Breast epithelium (tissue), 3 donors: ENCODE measurements at regions not wholly inside any gene's neighbourhood (a gene's known extent, or its start where the extent isn't known, plus 50 kb on each side); places are given as distances from the start of the nearest gene placed in this dataset.
"Not testable (repeated sequence)": the region's sequence is repeated elsewhere in the genome, so short reads cannot be mapped to it uniquely, and the experiment has no call there.

Experiments
- CTCF ChIP-seq, 3 donors: fragments of 450-650 bp; IDR thresholded peaks; one replicate each; pipeline ENCODE4 v1.5.1; 2016 to 2017; ENCODE audit warnings: antibody characterized with exemption in 3 of 3, mild to moderate bottlenecking in 3 of 3, moderate library complexity in 3 of 3
- POLR2A ChIP-seq: fragments of 450-650 bp; IDR thresholded peaks from one replicate; pipeline ENCODE4 v1.6.1; 2016; ENCODE audit warnings: antibody characterized with exemption, mild to moderate bottlenecking, moderate library complexity
- POLR2AphosphoS5 ChIP-seq, 3 donors: sonication (generic); formaldehyde crosslinking; IDR thresholded peaks; one replicate each; pipeline ENCODE4 v1.6.1; 2017; ENCODE audit warnings: antibody characterized with exemption in 3 of 3

- TF ChIP-seq CTCF (IDR thresholded peaks at IDR 0.05); POLR2A; POLR2AphosphoS5 (IDR thresholded peaks at IDR 0.05): not testable (repeated sequence)
Measured at GRCh38 chr5:42980391-42980790, 59.7 kb downstream of the ANXA2R start.
